A549 (cell line): ENCODE measurements at regions not wholly inside any gene's neighbourhood (a gene's known extent, or its start where the extent isn't known, plus 50 kb on each side); places are given as distances from the start of the nearest gene placed in this dataset.
A peak's percentile ranks its signal among the peaks of the same experiment; 100 is the strongest.

Experiments used
- ATAC-seq, 2 experiments: fragments of 200-7000 bp in 1 of 2; fragments of >200 bp in 1 of 2; cut with Nextera tagmentation in 1 of 2; cut with Tn5 transposase in 1 of 2; 3 replicates each; pipeline versions ENCODE4 v1.8.0 to v1.9.1; 2018 to 2020; ENCODE audit warnings: mild to moderate bottlenecking in 1 of 2, moderate library complexity in 1 of 2
- CTCF ChIA-PET: fragments of 300-600 bp; sonication (Branson Sonifier 250); formaldehyde crosslinking; extraction: SDS; loops from one replicate; lab custom pipeline; 2021; ENCODE audit warnings: antibody characterized with exemption, inconsistent platforms; lab: Yijun Ruan, JAX
- POLR2A ChIA-PET: fragments of 350-600 bp; formaldehyde crosslinking; extraction: SDS; loops from one replicate; lab custom pipeline; 2021; ENCODE audit warnings: antibody characterized with exemption, inconsistent platforms; lab: Yijun Ruan, JAX
- DNase-seq, 2 experiments: peaks; one replicate each; pipeline versions ENCODE4 v3.0.0 to v3.0.0-alpha.2; 2011 to 2016; ENCODE audit warnings: low read depth in 1 of 2, low spot score in 1 of 2
- FAIRE-seq: peaks from 2 replicates; lab custom pipeline; 2011; peaks lifted over from hg19 to GRCh38; lab: Jason Lieb, UNC
- H3K27ac ChIP-seq, 2 experiments: fragments of >200 bp; sonication (Bioruptor Twin); formaldehyde crosslinking; 3 replicates each; pipeline ENCODE4 v1.5.1; 2016 to 2017
- H3K4me1 ChIP-seq: fragments of >200 bp; sonication (Bioruptor Twin); formaldehyde crosslinking; 3 replicates; pipeline ENCODE4 v1.6.1; 2016
- H3K4me2 ChIP-seq: fragments of >200 bp; sonication (Bioruptor Twin); formaldehyde crosslinking; 3 replicates; pipeline ENCODE4 v1.6.1; 2016
- H3K4me3 ChIP-seq: fragments of >200 bp; sonication (Bioruptor Twin); formaldehyde crosslinking; 3 replicates; pipeline ENCODE4 v1.5.1; 2016
- H3K9me3 ChIP-seq: fragments of >200 bp; sonication (Bioruptor Twin); formaldehyde crosslinking; 3 replicates; pipeline ENCODE4 v1.6.1; 2016
- ATOH8 ChIP-seq: fragments of 250-450 bp; sonication (Bioruptor Pico); IDR thresholded peaks from 2 replicates; pipeline ENCODE4 v1.5.0; 2020; ENCODE audit warnings: low read depth, mild to moderate bottlenecking, moderate library complexity
- CEBPB ChIP-seq, 2 experiments: fragments of >200 bp in 1 of 2; sonication (Bioruptor Twin) in 1 of 2; formaldehyde crosslinking in 1 of 2; IDR thresholded peaks; 2 replicates each; pipeline ENCODE4 v1.6.1; 2012 to 2016
- EHMT2 ChIP-seq: fragments of 200-600 bp; sonication (generic); IDR thresholded peaks from 2 replicates; pipeline ENCODE4 v1.6.1; 2016; ENCODE audit warnings: antibody characterized with exemption, low read depth, mild to moderate bottlenecking, moderate library complexity
- ELK1 ChIP-seq: fragments of 150-350 bp; IDR thresholded peaks from 2 replicates; pipeline ENCODE4 v1.6.1; 2014; ENCODE audit warnings: low read depth, mild to moderate bottlenecking, low read length
- FOSB ChIP-seq: fragments of 250-450 bp; sonication (Bioruptor Pico); IDR thresholded peaks from 2 replicates; pipeline ENCODE4 v1.5.0; 2020; ENCODE audit warnings: mild to moderate bottlenecking, moderate library complexity
- JUNB ChIP-seq: fragments of >200 bp; sonication (Bioruptor Twin); formaldehyde crosslinking; IDR thresholded peaks from 2 replicates; pipeline ENCODE4 v1.6.1; 2016
- MAFK ChIP-seq: fragments of 450-650 bp; IDR thresholded peaks from 2 replicates; pipeline ENCODE4 v1.6.1; 2014; ENCODE audit not compliant: partially characterized antibody
- MAX ChIP-seq: IDR thresholded peaks from 2 replicates; pipeline ENCODE4 v1.6.1; 2012
- MAZ ChIP-seq: fragments of 150-350 bp; IDR thresholded peaks from 2 replicates; pipeline ENCODE4 v1.6.1; 2014; ENCODE audit warnings: antibody characterized with exemption, low read depth, low read length, borderline replicate concordance
- NFE2L2 ChIP-seq: fragments of 150-350 bp; conservative IDR thresholded peaks from 2 replicates; pipeline ENCODE4 v1.6.1; 2014; ENCODE audit warnings: low read length
- PHF8 ChIP-seq: fragments of 200-600 bp; sonication (generic); IDR thresholded peaks from 2 replicates; pipeline ENCODE4 v1.6.1; 2016; ENCODE audit warnings: low read depth, mild to moderate bottlenecking, antibody characterized with exemption, moderate library complexity, borderline replicate concordance
- RAD21 ChIP-seq, 2 experiments: fragments of >200 bp in 1 of 2; sonication (Bioruptor Twin) in 1 of 2; formaldehyde crosslinking in 1 of 2; IDR thresholded peaks in 1 of 2; conservative IDR thresholded peaks in 1 of 2; 2 replicates in 1 of 2; 3 replicates in 1 of 2; pipeline ENCODE4 v1.6.1; 2012 to 2018; ENCODE audit warnings: inconsistent platforms in 1 of 2
- RARB ChIP-seq: fragments of 250-450 bp; sonication (Bioruptor Pico); IDR thresholded peaks from 2 replicates; pipeline ENCODE4 v1.8.0; 2021; ENCODE audit warnings: mild to moderate bottlenecking, moderate library complexity
- USF2 ChIP-seq: fragments of 450-650 bp; IDR thresholded peaks from 2 replicates; pipeline ENCODE4 v1.6.1; 2014; ENCODE audit warnings: antibody characterized with exemption
- ZFP36 ChIP-seq: fragments of 450-650 bp; IDR thresholded peaks from 2 replicates; pipeline ENCODE4 v1.6.1; 2014; ENCODE audit warnings: borderline replicate concordance; ENCODE audit not compliant: partially characterized antibody
- ZNF302 ChIP-seq: fragments of 250-450 bp; sonication (Bioruptor Pico); IDR thresholded peaks from 2 replicates; pipeline ENCODE4 v1.9.0; 2021; ENCODE audit warnings: inconsistent platforms, mild to moderate bottlenecking, moderate library complexity
- ZSCAN20 ChIP-seq: fragments of 250-450 bp; sonication (Bioruptor Pico); IDR thresholded peaks from 2 replicates; pipeline ENCODE4 v1.8.0; 2022; ENCODE audit warnings: mild to moderate bottlenecking, moderate library complexity
- WGBS: methylation state at CpG from one replicate; pipeline ENCODE4 v1.1.6; 2017; ENCODE audit errors: missing lambda C conversion rate; 5-methylcytosine and 5-hydroxymethylcytosine counted together

- no peak overlapping the region for H3K27ac ChIP-seq
- H3K4me3 ChIP-seq, result no peak overlapping the region
- no peaks in the 10 kb centered on the region for H3K4me1 ChIP-seq
- CTCF ChIA-PET, result no interaction called here
- no peak overlapping the region for H3K4me2 ChIP-seq
- FAIRE-seq, result no peak
- no peak for TF ChIP-seq ZFP36
- TF ChIP-seq ELK1, result no peak
- no peak for TF ChIP-seq CEBPB (IDR thresholded peaks at IDR 0.05)
- TF ChIP-seq PHF8, result no peak
- no peak for TF ChIP-seq NFE2L2
- no peak for TF ChIP-seq FOSB (CRISPR knock-in tag)
- TF ChIP-seq ATOH8 (CRISPR knock-in tag), result no peak
- no peak for TF ChIP-seq MAX
- TF ChIP-seq, all 56 proteins: peak for 0
- H3K9me3 ChIP-seq, result no peaks in the 10 kb centered on the region
- DNase-seq (no peak), ATAC-seq (no peak)
- POLR2A ChIA-PET, result no interaction called here
These were observed 542.1 kb downstream of the COL11A1 start for GRCh38 chr1:102566182-102566581.

- ChIA-PET CTCF (no interaction called here), POLR2A (no interaction called here)
- no peak overlapping the region for H3K4me3 ChIP-seq
- H3K9me3 ChIP-seq, result no peaks in the 10 kb centered on the region
- DNase-seq (no peak), FAIRE-seq (no peak), ATAC-seq (no peak)
- no peak overlapping the region for H3K4me2 ChIP-seq
- no peaks in the 10 kb centered on the region for H3K4me1 ChIP-seq
- TF ChIP-seq MAFK (peak; percentile 54), ZNF302 (no peak)
- 44% methylated on average over 1 of the region's 1 CpG for WGBS
- H3K27ac ChIP-seq, result no peak overlapping the region
These were observed 545.9 kb downstream of the COL11A1 start for GRCh38 chr1:102562380-102562779.

GRCh38 chr1:102550729-102551384 lies 554.1 kb upstream of the OLFM3 start:
- ChIA-PET POLR2A (no interaction called here), CTCF (no interaction called here)
- H3K4me2 ChIP-seq, result no peak overlapping the region
- H3K4me1 ChIP-seq, result no peaks in the 10 kb centered on the region
- H3K4me3 ChIP-seq, result no peak overlapping the region
- FAIRE-seq, result no peak
- TF ChIP-seq RAD21 (conservative IDR thresholded peaks at IDR 0.05 in 1 of 2, IDR thresholded peaks at IDR 0.05 in 1 of 2) (0 out of 5 replicates have a peak, but pooled peaks of 1 of the 2 experiments have one; percentile 12), JUNB (no peak)
- no peak overlapping the region for H3K27ac ChIP-seq
- ATAC-seq, result peak in 1 of 2 experiments; percentile 30; a peak in 1 of 6 replicates
- DNase-seq, result peak in 1 of 2 experiments; percentile 22
- WGBS, result 40% methylated on average over 1 of the region's 2 CpGs
- H3K9me3 ChIP-seq, result no peaks in the 10 kb centered on the region

GRCh38 chr1:102546251-102546650 lies 549.5 kb upstream of the OLFM3 start:
- no peak for TF ChIP-seq RARB (CRISPR knock-in tag)
- no peak for TF ChIP-seq ZSCAN20
- TF ChIP-seq EHMT2, result no peak
- TF ChIP-seq MAZ, result no peak
- no peak for TF ChIP-seq USF2
- CTCF ChIA-PET, result no interaction called here
- FAIRE-seq (no peak), DNase-seq (no peak), ATAC-seq (no peak)
- Histone ChIP-seq H3K4me3 (no peak overlapping the region), H3K9me3 (no peaks in the 10 kb centered on the region), H3K4me1 (no peaks in the 10 kb centered on the region), H3K4me2 (no peak overlapping the region), H3K27ac (no peak overlapping the region)
- POLR2A ChIA-PET, result no interaction called here
- 64% methylated on average over 2 of the region's 2 CpGs for WGBS
